SK-MEL-5 (cell line): ENCODE measurements at regions not wholly inside any gene's neighbourhood (a gene's known extent, or its start where the extent isn't known, plus 50 kb on each side); places are given as distances from the start of the nearest gene placed in this dataset.

Source experiments
- DNase-seq: peaks from one replicate; pipeline ENCODE4 v3.0.0-alpha.2; 2016; ENCODE audit warnings: low read depth, low spot score
- in situ Hi-C: cut with HindIII; loops from 2 replicates; pipeline ENCODE4 v1.10.0; 2016; ENCODE audit warnings: low sequenced_read_pairs, high pct_unique_total_duplicates, low pct_unique_long_range_greater_than_20kb

GRCh38 chr2:128543036-128543435, 224.4 kb upstream of the HS6ST1 start:
- in situ Hi-C loops: no loop called here
- DNase-seq: no peak

GRCh38 chr2:128543646-128544045, 225.0 kb upstream of the HS6ST1 start:
- in situ Hi-C loops: no loop called here
- no peak for DNase-seq

DNA sequence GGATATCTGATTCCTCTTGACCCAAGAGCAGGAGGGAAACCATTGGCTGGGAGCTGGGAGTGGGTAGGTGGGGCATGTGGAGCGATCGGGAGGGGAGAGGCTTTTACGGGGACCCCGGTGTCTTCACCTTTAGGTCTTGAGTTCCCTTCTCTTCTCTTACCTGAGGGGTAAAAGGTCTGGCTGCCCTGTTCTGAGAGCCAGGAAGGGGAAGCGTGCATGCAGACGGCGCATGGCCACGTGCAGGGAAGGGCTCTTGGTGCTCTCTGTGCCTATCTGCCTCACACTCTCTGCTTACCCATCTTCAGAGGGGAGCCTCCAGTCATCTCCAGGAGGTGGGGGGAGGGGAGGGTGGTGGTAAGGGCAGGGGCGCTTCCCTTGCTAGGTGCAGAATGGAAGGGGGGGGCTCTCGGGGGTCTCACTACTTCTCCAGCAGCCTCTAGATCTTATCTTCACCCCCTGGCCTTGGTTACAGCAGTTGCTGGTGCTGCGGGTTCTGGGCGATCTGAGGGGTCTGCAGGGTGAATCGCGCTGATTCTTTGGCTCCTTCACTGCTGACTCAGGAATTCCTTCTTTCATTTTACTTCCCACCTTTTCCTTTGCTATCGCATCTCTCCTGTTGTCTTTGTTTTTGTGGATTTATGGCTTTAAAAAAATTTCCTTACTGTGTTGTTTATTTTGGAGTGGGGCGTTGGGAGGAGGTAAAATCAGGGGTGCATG, 225.8 kb upstream of the HS6ST1 start:
- no peak for DNase-seq
- in situ Hi-C loops: no loop called here

GRCh38 chr2:128545085-128545484, 226.4 kb upstream of the HS6ST1 start:
- no peak for DNase-seq
- in situ Hi-C loops: no loop called here

DNA sequence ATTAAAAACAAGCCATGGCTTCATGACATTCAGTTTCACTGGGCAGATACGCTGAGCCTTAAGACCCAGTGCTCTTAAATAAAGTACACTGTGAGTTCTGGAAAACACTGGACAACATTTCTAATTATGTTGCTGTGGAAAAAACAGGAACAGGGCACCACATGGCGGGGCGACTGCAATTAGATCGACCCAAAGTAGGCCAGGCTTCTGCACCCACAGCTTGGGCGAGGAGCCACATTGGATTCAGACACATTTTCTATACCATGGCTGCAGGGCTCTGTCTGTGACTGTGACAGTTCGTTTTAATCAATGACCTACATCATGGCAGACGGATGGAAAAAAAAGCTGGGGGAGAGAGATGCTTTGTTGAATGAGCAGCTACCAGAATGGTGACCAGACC, 227.2 kb upstream of the HS6ST1 start:
- in situ Hi-C loops: no loop called here
- no peak for DNase-seq

DNA sequence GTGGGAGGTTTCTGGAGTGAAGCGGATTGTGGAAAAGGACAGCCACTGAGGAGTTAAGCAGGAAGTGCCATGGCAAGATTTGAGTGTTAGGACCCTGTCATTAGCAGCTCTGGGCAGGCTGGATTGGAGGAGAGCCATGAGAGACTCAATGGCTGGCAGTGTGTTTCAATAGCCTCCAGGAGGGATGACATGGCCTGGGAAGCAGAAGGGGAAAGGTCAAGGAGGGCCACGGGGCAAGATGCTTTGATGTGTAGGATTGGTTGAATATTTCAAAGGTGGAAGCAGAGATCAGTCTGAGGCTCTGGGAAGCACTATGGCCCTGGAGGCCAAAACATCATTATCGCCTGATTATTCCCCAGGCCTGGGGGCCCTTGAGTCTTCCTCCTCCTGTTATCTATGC, 229.0 kb upstream of the HS6ST1 start:
- no peak for DNase-seq
- in situ Hi-C loops: no loop called here

DNA sequence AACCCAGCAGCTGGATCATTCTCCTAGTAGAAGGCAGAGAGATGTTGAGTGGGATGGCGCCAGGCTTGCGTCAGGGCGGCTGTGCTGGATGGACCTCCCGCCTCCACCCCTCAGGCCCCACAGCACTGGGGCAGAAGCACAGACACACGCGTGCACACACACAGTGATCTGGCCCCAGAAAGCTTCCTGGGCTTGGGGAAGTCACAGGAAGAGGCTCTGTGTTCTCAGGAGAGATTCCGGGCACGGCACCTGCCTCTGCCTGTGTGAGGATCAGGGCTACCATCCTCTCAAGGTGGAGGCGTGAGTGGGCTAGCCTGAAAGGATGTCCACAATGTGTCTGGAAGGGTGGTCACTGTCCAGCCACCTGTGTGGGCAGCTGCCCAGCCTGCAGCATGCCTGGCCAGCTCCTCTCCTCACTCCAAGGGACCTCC, 229.8 kb upstream of the HS6ST1 start:
- in situ Hi-C loops: no loop called here
- no peak for DNase-seq

DNA sequence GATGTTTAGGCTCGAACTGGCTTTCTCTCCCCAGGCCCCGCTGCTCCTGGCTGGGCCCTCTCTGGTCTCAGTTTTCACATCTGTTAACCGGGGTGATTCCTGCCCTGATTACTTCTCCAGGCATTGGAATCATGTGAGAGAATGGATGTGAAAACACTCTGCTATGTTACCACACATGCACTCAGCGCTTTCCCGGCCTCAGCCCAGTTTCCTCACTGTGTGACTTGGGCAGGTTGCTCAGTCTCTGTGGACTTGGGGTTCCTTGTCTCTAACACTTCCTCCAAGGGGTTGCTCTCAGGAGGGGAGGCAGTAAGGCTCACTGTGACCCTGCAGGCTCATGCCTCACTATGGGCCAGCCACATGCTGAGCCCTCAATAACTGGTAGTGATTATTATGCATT, 230.4 kb upstream of the HS6ST1 start:
- in situ Hi-C loops: no loop called here
- DNase-seq: no peak

GRCh38 chr2:128549646-128550260, 231.1 kb upstream of the HS6ST1 start:
- in situ Hi-C loops: no loop called here
- no peak for DNase-seq

- in situ Hi-C loops: no loop called here
Measured at GRCh38 chr2:128550389-128550788, 231.7 kb upstream of the HS6ST1 start.

GRCh38 chr2:128550801-128551416, 232.2 kb upstream of the HS6ST1 start:
- no peak for DNase-seq
- in situ Hi-C loops: no loop called here

More at GRCh38 chr2:128550389-128550788, 231.7 kb upstream of the HS6ST1 start:
- no peak for DNase-seq

DNA sequence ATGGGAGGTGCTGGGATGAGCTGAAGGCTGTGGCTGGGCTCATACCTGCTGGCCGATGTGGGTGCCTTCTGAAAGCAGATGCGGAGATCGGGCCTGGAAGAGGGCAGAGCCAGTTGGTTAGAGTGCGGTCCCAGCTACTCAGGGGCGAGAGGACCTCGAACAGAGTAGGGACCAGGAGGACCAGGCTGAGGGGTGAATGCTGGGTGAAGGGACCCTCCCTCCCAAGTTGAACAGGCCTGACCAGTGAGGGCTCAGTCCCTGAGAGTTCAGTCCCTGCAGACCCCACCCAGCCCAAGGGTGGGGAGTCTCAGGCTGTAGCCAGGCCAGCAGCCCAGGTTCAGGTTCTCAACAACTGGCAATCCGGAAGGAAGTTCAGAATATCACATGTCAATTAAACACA, 232.8 kb upstream of the HS6ST1 start:
- in situ Hi-C loops: no loop called here
- DNase-seq: no peak

GRCh38 chr2:128552141-128552805, 233.6 kb upstream of the HS6ST1 start:
- DNase-seq: no peak
- in situ Hi-C loops: no loop called here

GRCh38 chr2:128552806-128553551, 234.3 kb upstream of the HS6ST1 start:
- in situ Hi-C loops: no loop called here
- DNase-seq: no peak

DNA sequence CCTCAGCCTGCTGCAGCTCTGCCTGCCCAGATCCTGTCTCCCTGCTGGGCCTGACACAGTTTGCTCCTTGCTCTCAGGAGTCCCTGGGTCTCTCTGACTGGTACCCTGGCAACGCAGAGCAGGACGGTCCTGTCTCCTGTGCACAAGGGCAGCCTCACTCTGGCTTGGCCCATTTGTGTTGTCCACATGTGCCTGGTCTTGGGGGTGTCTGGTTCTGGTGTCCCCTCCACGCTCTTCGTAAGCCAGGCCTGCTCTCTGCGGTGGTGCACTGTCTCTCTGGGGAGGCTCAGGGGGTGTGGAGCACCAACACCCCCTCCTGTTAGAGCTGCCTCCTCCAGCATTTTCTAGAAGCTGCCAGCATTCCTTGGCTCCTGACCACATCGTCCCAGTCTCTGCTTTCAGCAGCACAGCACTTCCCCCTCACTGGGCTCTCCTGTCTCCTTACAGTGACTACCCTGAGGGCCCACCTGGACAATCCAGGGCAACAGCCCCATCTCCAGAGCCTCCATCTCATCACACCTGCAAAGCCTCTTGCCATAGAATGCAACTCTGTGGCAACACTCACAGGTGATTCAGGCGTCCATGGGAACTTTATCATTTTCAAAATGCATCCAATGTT, 235.6 kb upstream of the HS6ST1 start:
- in situ Hi-C loops: no loop called here
- DNase-seq: no peak

DNA sequence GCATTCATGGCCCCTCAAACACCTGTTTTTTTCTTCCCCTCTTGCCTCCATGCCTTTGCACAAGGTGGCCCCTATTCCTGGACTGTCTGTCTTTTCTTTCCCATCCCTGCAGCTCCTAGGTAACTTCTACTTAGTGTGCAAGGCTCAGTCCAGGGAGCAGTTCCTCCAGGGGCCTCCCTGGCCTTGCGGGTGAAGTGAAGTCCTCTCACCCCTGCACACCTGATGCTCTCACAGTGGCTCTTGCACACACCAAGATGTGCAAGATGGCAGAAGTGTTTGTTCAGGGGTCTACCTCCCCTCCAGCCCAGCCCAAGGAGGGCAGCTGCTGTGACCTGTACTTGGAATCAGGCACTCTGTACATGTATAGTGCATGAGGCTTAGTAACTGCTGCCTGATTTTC, 236.8 kb upstream of the HS6ST1 start:
- DNase-seq: no peak
- in situ Hi-C loops: no loop called here

DNA sequence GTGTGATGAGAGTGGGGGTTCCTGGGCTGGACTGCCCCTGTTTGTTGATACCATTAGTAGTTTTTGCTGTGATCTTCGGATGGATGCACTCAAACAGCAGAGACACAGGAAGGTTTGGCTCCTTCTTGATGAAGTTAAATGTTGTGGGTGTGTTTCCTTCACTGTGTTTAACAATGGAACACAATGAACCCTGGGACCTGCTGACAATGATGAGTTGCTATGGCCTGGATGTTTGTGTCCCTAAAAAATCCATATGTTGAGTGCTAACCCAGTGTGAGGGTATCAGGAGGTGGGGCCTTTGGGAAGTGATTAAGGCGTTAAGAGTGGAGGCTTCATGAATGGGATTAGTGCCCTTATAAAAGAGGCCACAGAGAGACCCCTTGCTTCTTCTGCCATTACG, 237.4 kb upstream of the HS6ST1 start:
- in situ Hi-C loops: no loop called here
- no peak for DNase-seq

GRCh38 chr2:128556633-128557032, 238.0 kb upstream of the HS6ST1 start:
- DNase-seq: no peak
- in situ Hi-C loops: no loop called here
